8988T (cell line): ENCODE measurements at regions not wholly inside any gene's neighbourhood (a gene's known extent, or its start where the extent isn't known, plus 50 kb on each side); places are given as distances from the start of the nearest gene placed in this dataset.
"Not testable (repeated sequence)": the region's sequence is repeated elsewhere in the genome, so short reads cannot be mapped to it uniquely, and the experiment has no call there.

Experiments used
- DNase-seq: peaks from one replicate; pipeline ENCODE4 v3.0.0; 2011

DNA sequence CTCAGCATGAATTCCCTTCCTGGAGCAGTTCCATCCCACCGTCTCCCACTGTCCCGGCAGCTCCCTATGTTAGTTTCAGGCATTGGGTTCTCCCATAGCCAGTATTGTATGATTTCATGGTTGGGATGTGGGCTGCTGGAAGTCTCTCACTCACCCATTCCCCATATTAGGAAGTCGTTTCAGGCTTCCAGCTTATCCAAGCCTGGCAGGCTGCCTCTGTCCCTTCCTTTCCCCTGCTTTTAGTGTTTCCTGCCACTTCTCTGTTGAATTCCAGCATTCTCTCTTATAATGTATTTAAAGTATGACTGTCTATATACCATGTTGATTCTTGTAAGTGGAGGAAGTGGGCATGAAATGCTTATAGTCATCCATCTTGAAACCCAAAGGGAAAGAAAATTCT, 309.7 kb upstream of the RBMS3 start:
- no peak for DNase-seq

DNA sequence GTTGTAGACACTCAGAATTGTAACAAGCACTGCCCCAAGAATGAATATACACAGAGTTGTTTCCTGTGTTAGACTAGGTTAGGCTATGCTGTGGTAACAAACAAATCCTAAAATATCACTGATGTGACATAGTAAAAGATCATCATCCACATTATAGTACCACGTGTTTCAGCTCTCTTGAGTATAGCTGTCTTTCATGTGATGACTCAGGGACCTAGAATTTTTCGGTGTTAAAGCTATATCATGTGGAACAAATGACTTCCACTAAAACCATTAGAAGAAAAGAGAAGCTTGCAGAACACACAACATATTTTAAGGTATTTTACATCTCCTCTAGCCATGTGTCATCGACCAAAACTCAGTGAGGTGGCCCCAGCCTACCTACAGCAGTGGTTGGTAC, 307.9 kb upstream of the RBMS3 start:
- no peak for DNase-seq

DNA sequence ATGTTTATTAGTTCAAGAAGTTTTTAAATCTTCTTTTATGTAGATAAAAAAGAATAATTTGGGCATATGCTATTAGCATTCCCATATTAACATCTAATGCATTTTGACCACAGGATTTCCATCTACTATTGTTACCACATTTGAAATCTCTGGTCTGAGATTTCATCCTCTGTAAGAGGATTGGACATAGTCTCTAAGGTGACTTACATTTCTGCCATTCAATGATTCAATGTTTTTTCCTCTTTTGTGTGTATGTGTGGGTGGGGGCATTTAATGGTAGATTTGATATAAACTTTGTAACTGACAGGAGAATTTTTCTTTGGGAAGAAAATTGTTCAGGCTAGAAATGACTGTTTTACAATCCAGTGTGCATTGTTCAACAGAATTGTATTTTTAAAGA, 307.3 kb upstream of the RBMS3 start:
- no peak for DNase-seq

DNA sequence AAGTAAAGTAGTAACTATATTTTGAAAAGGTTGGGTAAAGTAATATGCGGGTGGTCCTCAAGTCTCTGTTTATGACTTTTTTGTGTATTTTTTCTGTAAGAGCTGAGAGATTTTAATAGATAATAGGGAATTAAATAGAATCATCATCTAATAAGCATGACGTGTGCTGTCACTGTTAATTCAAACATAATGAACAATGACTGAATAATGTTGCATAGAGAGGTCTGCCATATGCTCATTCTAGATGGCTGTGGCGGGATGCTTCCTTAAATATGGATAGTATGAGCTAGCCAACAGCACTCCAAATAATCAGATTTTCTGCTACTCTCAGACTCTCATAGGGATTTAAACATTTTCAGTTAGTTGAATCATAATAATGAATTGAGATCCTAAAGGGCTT, 302.8 kb upstream of the RBMS3 start:
- no peak for DNase-seq

DNA sequence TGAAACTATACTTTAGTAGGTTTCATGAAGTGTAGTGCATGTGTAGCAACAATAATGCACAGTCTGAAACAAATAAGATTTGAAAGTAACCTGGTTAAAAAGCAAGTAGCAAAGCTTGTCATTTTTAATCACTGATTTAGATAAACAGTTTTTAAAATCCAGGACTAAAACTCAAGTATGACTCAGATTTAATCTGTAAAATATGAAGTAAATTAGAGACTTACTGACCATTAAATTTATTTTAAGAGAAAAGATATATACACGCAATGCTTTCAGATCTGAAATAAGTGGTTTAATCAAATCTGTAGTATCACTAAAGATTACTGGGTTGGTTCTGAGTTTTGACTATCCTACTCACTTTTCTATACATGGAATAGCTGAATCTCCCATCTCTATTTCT, 300.7 kb upstream of the RBMS3 start:
- no peak for DNase-seq

DNA sequence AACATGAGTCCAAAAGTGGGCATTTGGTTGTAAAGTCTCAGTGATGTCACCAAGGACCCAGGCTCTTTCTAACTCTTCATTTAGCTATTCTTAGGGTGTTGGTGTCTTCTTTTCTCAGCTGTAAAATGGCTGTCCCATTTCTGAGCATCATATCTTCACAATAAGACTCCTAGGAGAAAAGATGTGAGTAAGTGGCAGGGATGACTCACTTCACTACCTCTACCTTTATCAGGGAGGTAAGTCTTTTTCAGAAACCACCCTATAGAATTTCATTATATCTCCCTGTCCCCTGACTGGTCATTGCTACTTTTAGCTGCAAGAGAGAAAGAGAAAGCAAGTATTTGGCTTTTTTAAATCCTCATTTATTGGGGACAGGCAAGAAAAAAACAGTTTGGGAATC, 300.2 kb upstream of the RBMS3 start:
- DNase-seq, result no peak

DNA sequence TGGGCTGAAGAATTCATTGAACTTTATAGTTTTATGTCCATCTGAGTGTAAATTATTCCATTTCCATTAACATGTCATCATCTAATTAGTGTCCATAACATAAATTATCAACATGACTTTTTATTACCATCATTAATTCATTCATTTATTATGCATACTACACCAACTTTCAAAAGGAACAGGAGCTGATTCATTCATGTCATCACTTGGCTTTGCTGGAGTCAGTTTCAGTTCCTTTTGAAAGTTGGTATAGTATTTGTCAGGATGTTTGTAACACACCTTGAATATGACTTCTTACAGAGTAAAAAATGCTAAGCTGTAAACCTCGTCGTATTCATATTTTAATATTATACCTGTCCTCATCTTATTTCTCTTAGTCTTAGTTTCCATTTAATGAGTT, 298.0 kb upstream of the RBMS3 start:
- no peak for DNase-seq

DNA sequence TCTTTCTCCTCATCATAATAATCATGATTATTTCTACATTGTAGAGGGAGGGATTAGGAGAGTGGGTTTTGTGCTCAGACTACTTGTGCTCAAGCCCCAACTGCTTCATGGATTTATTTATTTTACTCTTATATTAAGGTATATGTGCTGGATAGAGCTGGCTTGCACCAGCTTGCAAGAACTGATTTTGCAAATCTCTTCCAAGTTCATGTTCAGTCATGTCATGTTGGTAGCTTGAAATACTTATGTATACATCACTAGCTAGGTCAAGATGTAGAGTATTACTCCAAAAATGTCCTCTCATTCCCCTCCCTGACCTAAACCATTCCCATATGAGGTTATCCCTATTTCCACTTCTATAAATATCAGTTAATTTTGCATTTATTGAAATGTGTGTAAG, 293.9 kb upstream of the RBMS3 start:
- DNase-seq, result no peak

DNA sequence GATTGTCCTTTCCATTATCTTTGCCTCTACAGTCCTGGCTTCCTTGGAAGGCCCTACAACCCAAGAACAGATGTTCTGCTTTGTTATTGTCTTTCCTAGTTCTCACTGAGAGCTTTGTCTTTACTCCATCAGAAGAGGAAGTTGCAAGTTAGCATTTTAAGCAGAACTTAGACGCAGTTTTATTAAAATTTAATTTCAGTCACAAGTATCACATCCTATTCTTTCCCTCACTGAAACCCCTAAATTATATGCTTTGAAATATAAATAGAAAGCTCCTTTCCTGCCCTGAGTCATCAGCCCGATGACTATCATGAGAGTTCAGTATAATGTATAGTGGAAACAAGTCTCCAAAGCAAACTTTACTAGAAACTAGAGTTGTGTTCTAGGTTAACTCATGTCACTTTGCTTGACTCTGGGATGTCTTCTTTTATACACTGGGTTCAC, 291.2 kb upstream of the RBMS3 start:
- DNase-seq, result no peak

DNA sequence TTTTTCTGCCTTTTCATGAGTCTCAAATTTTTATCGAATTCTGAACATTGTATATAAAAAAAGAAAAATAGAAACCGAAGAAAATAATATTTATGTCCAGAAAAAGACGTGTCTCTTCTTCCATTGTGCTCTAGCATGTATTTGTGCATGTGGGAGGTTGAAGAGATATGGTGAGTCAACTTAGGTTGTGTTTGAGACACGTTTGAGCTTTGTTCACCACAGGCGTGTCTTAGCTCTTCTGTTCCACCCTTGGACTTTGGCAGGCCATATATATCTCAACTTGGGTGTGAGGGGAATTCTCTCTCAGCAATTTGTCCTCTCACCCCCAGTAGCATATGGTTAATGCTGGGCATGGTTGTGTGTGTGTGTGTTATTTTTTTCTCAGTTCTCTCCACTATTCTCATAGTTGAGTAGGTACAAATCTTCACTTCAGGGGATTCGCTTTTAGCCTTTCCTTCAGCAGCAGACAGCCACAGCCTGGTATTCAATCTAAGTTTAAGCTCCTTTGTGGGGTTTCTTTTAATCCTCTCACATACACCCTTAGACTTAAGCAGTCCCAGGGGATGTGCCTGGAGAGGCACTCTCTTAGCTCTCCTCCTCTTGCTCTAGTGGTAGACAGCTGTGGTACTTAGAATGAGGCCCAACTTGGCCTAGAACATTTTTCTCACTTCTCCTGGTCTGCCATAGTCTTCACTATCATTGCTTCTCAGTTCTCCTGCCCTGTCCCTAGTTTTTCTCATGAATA, 286.5 kb upstream of the RBMS3 start:
- DNase-seq, result no peak

DNA sequence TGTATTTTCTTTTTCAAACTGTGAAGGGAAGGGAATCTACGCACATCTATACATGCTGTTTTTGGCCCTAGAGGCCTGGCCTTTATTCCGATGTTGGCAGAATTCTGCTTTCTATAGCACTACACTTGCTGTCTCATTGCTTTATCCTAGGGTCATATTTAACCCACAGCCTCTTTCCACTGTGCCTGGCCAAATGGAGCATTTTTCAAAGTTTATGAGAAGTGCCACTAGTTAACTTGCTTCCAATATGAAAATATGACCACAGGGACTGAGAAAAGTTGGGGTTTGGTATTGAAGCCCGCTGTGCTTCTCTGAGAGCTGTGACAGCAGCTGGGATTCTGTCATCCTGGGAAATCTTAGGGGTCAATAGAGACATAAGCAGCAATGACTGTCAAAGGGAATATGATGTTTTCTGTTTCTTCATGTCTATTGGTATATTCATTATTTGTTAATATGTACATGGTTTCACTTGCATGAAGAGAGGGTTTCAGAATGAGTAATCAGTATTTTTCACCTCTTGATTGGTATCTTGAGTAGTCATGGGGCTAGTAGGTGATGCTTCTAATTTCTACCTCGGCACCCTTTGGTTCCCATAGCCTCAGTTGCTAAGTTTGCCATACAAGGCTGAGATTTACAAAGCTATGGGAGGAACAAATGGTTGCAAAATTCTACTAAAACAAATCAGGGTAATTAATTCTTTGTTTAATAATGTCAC, 275.8 kb upstream of the RBMS3 start:
- DNase-seq, result no peak

DNA sequence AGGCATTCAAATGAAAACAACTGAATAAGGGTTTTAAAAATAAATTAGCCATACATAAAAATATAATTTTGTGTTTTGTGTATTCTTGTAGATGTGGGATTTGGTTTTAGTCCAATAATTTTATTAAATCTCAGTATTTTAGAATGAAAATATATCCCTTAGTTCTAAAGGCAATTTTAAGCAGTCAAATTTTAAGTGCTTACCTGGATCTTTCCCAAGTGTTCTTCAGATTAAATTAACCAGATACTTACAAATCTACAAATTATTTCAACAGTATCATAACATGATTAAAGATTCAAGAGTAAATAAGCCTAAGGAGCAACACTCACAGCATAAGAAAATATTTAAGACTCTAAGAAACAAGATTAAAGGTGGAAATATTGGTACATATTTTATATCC, 275.0 kb upstream of the RBMS3 start:
- DNase-seq, result no peak

DNA sequence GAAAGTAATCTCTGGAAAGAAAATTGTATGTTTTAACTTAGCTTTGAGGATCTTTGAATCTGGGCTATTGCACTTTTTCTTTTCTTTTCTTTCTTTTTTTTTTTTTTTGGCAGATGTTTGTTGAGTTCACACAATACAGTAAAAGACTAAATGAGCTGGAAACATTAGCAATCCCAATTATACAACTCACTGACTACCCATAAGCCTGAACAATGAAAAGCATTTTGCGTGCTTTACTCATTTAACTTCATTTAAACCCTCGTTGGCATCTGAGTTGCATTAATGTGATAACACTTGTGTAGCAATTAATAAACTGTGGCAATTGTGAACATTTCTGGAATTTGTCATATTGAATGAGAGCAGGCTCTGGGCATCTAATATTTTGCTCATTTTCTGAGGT, 269.4 kb upstream of the RBMS3 start:
- no peak for DNase-seq

DNA sequence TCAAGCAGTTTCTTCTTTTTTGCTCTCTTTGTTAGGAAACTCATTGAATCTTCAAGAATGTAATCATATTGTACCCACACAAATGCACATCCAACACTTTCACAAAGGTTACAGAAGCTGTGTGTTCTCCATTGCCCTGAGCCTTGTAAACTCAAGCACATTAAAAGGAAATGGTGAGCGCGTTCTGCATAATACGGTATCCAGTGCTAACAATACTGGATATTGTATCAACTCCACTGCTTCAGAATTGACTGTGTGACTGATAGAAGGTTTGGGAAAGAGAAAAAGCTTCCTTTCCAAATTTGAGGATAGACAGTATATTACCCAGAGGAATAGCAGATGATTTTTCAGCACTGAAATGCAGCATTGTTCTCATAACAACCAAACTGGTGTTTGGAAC, 268.9 kb upstream of the RBMS3 start:
- DNase-seq, result no peak

DNA sequence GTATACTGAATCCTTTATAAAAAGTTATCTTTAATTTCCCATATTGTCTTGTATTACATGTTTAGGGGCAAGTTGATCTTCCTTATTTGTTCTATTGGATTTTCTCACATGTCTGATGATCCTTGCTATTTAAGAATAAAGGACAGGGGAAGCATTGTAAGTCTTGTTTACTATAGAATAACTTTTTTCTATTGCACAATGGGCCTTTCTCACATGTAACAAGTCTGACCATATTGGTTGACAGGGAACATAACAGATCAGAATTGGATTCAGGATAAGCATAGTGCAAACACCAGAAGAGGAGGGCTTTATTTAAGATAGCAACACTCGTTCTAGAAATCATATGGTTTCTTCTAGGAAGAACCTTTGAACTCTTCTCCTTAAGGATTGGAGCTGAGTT, 257.9 kb upstream of the RBMS3 start:
- no peak for DNase-seq

DNA sequence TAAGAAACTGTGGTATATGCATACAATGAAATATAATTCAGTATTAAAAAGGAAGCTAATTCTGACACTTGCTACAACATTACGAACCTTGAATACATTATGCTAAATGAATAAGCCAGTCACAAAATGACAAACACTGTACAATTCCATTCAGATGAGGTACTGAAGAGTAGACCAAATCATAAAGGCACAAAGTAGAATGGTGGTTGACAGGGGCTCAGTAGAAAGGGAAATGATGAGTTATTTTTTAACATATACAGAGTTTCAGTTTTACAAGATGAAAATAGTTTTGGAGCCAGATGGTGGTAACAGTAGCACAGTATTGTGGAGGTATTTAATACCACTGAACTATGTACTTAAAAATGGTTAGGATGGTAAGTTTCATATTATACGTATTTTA, 254.6 kb upstream of the RBMS3 start:
- DNase-seq, result no peak

DNA sequence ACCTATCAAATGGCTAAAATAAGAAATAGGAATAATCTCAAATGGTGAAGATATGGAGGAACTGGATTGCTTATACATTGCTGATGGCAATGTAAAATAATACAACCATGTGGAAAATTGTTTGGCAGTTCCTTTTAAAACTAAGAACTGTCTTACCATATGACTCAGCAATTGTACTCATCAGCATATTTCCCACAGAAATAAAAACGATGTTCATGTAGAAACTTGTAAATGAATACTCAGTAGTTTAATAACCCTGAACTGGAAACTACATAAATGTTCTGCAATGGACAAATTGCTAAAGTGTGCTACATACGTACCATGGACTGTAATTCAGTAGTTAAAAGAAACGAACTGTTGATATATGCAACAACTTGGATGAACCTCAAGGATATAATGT, 253.9 kb upstream of the RBMS3 start:
- no peak for DNase-seq

DNA sequence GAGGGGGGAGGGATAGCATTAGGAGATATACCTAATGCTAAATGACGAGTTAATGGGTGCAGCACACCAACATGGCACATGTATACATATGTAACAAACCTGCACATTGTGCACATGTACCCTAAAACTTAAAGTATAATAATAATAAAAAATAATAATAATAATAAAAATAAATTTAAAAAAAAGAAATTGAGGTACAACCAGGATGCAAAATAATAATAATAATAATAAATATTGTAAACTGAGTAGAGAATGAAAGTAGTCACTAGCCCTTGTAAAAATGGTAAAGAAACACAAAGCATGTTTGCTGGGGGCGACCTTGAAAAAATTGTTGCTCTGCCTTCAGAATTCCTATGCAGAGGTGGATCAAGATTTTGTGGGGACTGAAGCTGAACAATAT, 249.7 kb upstream of the RBMS3 start:
- not testable (repeated sequence) for DNase-seq

DNA sequence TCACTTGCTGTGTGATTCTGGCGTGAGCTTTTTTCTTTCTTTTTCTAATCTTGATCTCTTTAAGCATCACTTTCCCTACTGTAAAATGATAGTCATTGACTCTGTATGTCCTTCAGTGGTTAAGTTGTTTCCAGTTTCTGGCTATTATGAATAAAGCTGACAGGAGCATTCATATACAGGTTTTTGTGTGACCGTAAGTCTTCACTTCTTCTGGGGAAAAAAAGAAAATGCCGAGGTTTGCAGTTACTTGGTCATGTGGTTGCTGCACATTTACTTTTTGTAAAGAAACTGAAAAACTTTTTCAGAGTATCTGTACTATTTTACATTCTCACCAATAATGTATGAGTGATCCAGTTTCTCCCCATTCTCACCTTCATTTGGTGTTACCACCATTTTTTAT, 247.4 kb upstream of the RBMS3 start:
- DNase-seq, result no peak

DNA sequence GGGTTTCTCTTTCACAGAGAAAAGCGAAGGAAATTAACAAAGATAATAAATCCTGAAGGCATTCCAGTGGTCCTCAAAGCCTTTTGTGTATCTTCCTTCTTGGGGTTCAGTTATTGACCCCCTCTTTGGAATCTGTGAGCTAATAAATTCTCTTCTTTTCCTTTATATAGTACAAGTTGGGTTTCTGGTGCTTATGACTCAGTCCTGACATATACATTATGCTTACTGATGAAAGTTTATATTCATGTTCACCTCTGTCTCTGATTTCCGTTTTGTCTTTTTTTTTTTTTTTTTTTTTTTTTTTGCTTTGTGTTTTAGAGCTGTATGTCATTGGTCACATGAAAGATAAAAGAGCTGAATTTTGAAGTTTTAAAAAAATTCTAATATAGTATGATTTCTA, 230.7 kb upstream of the RBMS3 start:
- DNase-seq, result no peak

DNA sequence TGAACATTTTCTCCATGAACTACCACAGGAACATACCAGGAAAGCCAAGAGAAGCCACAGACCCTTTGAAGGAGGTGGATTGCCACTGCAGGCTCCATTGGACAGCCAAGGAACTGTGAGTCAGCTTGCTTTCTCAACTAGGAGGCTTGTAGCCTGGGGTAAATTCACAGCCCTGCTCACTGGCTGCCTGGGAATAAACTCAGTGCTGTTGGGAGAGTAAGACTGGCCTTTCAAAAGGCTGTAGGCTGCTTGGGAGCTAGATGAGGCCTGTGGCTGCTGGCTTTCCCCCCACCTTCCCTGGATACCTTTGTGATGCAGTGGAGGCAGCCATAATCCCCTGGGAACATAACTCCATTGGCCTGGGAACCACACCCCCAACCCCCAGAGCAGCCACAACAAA, 223.5 kb upstream of the RBMS3 start:
- no peak for DNase-seq

DNA sequence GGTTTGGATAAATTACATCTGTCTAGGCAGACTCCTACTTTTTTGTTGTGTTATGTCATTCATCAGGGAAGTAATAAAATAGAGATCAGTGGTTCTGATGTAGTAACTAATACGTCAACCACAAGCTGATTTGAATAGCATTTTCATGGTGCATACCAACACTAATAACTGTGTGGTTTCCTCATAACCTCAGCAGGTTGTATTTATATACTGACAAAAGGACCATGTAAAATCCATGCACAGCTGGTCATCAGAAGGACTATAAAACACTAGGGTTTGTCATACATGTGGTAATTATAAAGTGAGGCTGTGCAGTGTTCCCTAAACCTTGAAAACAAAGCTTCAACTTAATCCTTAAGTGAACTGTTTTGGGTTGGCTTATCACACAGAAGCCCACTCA, 216.8 kb upstream of the RBMS3 start:
- no peak for DNase-seq

DNA sequence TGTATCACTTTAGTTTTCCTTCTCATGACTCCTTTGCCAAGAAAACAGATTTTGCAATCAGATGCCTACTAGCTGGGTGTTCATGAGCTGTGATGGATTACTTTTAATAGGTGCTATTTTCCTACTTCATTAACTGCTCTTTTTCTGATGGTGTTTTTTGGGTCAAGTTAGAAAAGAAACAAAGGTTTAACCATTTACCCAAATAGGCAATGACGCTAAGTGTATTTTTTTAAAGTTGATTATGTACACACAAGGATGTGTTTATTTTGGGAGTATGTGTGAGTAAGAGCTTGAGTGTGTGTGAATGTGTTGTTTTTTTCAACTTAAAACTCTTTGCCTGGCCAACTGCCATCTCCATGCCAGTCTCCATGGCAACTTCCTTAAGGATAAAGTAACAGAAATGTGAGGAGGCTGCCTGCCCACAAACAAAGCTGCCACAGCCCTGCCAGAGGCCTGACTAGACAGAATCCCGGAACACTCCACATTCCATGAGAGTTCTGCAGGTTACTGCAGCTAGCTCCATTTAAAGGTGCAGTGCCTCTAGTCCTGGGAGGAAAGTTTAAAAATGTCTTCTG, 215.6 kb upstream of the RBMS3 start:
- DNase-seq, result no peak

DNA sequence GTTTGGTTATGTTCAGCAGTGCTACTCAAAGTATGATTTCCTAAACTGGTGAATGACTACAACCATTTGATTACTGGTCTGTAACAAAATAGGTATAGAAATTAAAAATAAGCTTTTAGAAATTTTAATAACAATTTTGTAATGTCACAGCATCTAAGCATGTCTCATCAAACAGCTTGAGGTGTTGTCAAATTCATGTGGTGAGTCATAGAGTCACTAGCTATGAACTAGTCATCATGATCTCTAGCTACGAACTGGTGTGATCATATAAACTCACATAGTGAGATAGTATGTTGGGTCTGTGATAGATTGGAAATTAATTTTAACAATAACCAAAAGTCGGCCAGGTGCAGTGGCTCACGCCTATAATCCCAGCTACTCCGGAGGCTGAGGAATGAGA, 213.9 kb upstream of the RBMS3 start:
- DNase-seq, result no peak
